HUES6 (cell line): ENCODE measurements at regions not wholly inside any gene's neighbourhood (a gene's known extent, or its start where the extent isn't known, plus 50 kb on each side); places are given as distances from the start of the nearest gene placed in this dataset.

ENCODE experiments used
- H3K27ac ChIP-seq: 2 replicates; pipeline ENCODE4 v1.7.0; 2013; ENCODE audit warnings: low read depth, mild to moderate bottlenecking, low read length, inconsistent platforms
- H3K27me3 ChIP-seq: 2 replicates; pipeline ENCODE4 v1.6.1; 2013; ENCODE audit warnings: low read length; ENCODE audit not compliant: control insufficient read depth, insufficient read depth
- H3K36me3 ChIP-seq: 2 replicates; pipeline ENCODE4 v1.6.1; 2013; ENCODE audit warnings: low read length; ENCODE audit not compliant: control insufficient read depth, insufficient read depth
- H3K4me1 ChIP-seq: 2 replicates; pipeline ENCODE4 v1.6.1; 2013; ENCODE audit warnings: low read length; ENCODE audit not compliant: control insufficient read depth, insufficient read depth
- H3K4me3 ChIP-seq: 2 replicates; pipeline ENCODE4 v1.5.1; 2013; ENCODE audit warnings: low read depth, low read length
- H3K9ac ChIP-seq: one replicate; pipeline ENCODE4 v1.6.1; 2013; ENCODE audit warnings: mild to moderate bottlenecking, low read length
- H3K9me3 ChIP-seq: 2 replicates; pipeline ENCODE4 v1.6.1; 2013; ENCODE audit warnings: low read depth, low read length; ENCODE audit not compliant: control insufficient read depth, insufficient read depth

DNA sequence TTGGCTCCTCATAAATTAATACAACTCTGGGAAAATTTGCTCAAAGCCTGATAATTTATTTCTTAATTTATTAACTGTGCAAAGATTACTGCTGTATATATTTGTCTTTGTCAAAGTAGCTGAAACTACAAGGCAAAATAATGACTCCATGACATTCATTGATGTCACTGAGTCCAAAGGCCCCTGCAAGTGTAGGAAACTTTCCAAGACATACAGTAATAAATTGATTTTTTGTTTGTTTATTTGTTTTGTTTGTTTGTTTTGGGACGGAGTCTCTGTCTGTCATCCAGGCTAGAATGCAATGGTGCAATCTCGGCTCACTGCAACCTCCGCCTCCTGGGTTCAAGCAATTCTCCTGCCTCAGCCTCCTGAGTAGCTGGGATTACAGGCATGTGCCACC is 96.8 kb upstream of the LPP start:
- Histone ChIP-seq H3K27ac (no peak overlapping the region), H3K36me3 (no peaks in the 10 kb centered on the region), H3K4me1 (peaks cover 25% of the 10 kb centered on the region), H3K4me3 (no peak overlapping the region), H3K9ac (no peak overlapping the region), H3K27me3 (0 out of 2 replicates have a peak, but pooled peaks cover 18% of the 10 kb centered on the region), H3K9me3 (no peaks in the 10 kb centered on the region)

DNA sequence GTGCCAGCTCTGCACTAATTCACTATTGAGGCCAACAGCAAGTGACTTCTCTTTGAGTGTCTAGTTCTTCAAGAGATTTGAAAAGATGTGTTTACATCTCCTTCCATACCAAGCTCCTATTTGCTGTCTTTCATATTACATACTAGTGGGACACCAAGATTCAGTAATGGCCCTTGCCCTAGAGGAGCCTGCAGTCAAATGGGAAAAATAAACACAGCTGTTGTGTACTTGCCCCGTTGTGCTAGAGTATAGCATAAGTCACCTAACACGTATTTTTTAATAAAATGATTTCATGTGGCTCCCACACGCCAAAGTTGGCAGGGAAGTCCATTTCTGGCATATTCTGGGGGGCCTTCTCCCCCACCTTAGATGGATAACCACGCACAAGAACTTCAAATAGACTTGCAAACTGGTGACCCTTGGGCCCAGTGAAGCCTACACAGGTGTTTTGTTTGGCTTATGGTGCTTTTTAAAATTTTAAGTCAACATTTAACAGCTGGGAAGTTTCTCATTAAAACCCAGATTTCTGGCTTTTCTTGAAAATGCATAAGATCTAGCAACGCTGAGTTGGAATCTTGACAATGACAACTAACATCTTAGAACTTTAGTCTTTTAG is 95.3 kb upstream of the LPP start:
- Histone ChIP-seq H3K4me1 (peaks cover 12% of the 10 kb centered on the region; the same call in 1 of the 2 replicates), H3K9ac (no peak overlapping the region), H3K9me3 (no peaks in the 10 kb centered on the region), H3K27me3 (0 out of 2 replicates have a peak, but pooled peaks cover 9% of the 10 kb centered on the region), H3K4me3 (no peak overlapping the region), H3K36me3 (no peaks in the 10 kb centered on the region), H3K27ac (no peak overlapping the region)

DNA sequence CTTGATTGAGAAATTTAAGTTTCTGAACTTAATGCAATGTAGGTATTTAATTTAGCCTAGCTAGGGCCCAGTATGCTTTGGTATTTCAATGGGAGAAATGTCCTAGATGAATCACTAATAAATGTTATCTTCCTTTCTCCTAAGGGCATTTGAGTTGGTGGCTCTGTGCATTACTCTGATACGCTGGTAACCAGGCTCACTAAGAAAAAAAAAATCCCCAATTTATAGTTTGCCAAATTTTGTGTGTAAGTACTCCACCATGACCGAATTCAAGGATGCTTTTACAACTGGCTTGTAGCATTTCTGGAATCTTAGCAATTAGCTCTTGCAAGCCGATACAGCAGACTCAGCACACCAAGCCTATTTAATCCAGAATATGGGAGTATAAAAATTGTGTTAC is 94.6 kb upstream of the LPP start:
- H3K4me1 ChIP-seq, result peaks cover 12% of the 10 kb centered on the region; the same call in 1 of the 2 replicates

DNA sequence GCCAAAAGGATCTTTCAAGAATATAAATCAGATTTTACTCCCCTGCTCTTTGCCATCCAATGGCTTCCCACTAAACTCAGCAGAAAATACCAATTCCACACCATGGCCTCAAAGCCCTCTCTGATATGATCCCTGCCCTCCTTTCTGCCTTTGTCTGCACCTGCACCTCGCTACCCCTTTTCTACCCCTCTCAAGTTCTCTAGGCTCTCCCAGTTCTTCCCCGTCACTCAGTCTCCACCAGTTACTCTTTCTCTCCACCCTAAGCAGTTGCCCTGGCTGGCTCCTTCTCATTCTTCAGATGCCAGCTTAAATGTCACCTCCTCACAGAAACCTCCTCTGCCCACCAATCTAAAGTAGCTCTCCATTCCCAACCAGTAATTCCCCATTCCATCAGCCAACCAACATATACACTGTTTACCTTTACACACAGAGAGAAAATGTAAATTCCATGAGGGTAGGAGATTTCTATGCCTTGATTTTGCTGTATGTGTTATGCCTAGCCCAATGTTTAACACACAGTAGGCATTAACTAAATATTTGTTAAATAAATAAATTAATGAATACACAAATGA is 93.6 kb upstream of the LPP start:
- Histone ChIP-seq H3K4me1 (peaks cover 12% of the 10 kb centered on the region; the same call in 1 of the 2 replicates), H3K9me3 (no peaks in the 10 kb centered on the region), H3K9ac (no peak overlapping the region), H3K36me3 (no peaks in the 10 kb centered on the region), H3K27me3 (no peaks in the 10 kb centered on the region), H3K27ac (no peak overlapping the region), H3K4me3 (no peak overlapping the region)

More for the DNA sequence above, 94.6 kb upstream of the LPP start:
- Histone ChIP-seq H3K27ac (no peak overlapping the region), H3K27me3 (0 out of 2 replicates have a peak, but pooled peaks cover 3% of the 10 kb centered on the region), H3K9ac (no peak overlapping the region), H3K9me3 (no peaks in the 10 kb centered on the region), H3K4me3 (no peak overlapping the region), H3K36me3 (no peaks in the 10 kb centered on the region)

DNA sequence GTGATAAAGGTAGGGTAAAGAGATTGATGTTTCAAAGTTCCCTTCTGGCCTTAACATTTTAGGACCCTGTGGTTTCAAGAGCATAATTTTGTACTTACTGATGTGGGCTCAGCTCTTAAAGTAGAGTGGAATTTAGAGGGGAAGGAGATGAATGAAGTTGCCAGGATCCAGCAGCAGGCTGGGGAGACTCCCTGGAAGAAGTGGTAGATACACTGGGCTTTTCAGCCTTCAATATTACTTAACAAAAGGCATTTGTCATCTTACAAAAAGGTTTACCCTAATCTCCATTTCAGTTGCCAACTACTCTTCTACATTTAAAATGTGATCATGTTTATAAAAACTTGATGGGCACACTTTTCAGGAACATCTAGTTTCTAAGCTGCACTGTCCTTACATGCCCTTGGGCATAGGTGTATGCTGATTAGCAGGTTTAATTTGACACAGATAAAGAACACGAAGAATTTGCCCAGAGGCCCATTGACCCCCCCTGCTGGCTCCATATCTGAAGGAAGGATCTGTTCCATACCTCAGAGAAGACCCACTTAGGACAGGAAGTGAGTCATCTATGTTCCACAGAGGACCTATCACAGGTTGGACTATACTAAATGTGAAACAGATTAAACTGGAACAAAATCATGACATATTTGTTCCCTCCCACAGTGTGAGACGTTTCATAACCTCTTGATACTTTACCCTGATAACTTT is 93.0 kb upstream of the LPP start:
- Histone ChIP-seq H3K27ac (no peak overlapping the region), H3K36me3 (no peaks in the 10 kb centered on the region), H3K27me3 (no peaks in the 10 kb centered on the region), H3K9ac (no peak overlapping the region), H3K4me1 (peaks cover 12% of the 10 kb centered on the region; the same call in 1 of the 2 replicates), H3K9me3 (no peaks in the 10 kb centered on the region), H3K4me3 (no peak overlapping the region)

DNA sequence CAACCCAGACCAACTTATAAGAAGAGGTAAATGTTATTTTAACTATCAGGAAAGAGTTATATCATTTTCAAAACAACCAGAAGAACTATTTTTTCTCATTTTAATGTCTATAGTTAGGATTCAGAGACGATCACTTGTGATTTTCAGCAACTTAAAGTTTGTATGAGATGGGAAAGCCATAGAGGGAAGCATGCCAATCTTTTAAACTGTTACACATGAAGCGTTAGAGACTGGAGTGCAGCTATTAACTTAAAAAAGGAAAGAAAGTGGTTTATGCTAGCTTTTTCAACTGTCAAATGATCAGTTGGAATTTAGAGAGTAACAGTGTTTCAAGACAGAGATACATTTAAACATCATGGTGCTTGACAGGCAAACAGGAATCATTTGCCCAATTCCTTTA is 91.7 kb upstream of the LPP start:
- peaks cover 12% of the 10 kb centered on the region; the same call in 1 of the 2 replicates for H3K4me1 ChIP-seq
- H3K36me3 ChIP-seq, result no peaks in the 10 kb centered on the region
- H3K9me3 ChIP-seq, result no peaks in the 10 kb centered on the region
- no peaks in the 10 kb centered on the region for H3K27me3 ChIP-seq
- H3K9ac ChIP-seq, result no peak overlapping the region
- H3K27ac ChIP-seq, result no peak overlapping the region
- H3K4me3 ChIP-seq, result no peak overlapping the region

DNA sequence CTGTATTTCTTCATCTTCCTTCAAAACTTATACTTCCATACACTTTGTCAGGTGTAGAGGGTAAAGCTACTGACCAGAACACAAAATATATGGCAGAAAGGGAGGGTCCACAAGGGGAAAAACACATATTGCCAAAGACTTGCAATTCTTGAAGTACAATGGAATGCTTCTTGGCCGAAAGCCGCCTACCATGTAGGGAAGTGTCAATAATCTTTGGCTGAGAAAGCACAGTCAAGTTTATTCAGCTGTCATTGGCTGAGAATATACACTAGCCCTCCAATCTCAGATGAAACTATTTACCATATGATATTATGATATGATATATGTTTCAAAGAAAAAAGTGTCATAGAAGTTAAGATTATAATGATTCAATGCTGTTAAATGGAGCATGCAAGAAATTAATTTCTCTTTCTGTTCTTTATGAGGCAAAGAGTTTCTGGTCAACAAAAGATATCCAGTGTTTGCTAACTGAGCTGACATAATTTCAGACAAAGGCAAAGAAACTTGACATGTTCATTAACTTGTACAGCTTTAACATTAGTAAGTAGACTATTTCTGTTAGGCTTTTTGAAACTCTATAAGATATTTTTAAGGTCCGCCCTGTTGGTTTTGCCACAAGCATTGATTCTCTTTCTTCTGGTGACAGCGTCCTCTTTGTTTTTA is 89.0 kb upstream of the LPP start:
- H3K27ac ChIP-seq, result no peak overlapping the region
- no peak overlapping the region for H3K4me3 ChIP-seq
- peaks cover 12% of the 10 kb centered on the region; the same call in 1 of the 2 replicates for H3K4me1 ChIP-seq
- no peaks in the 10 kb centered on the region for H3K36me3 ChIP-seq
- H3K9me3 ChIP-seq, result no peaks in the 10 kb centered on the region
- no peaks in the 10 kb centered on the region for H3K27me3 ChIP-seq
- no peak overlapping the region for H3K9ac ChIP-seq

DNA sequence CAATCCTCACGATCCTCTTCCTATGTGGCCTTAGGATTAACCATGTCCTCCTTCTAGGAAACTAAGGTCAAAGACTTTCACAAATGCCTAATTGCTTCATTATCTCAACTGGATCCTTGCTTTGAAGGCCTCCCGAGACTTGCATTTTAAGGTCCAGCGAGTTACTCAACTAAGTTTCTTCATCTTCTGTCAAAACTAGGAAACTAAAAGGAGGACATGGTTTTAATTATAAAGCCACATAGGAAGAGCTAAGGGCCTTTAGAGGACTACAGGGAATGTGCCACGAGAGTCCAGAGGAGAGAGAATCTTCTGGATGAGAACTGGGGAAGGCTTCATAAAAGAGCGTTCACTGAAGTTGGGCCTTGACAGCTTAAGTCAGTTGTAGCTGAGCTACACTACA is 87.8 kb upstream of the LPP start:
- no peak overlapping the region for H3K27ac ChIP-seq
- H3K4me3 ChIP-seq, result no peak overlapping the region
- H3K9ac ChIP-seq, result no peak overlapping the region
- H3K27me3 ChIP-seq, result no peaks in the 10 kb centered on the region
- H3K36me3 ChIP-seq, result no peaks in the 10 kb centered on the region
- 0 out of 2 replicates have a peak, but pooled peaks cover 4% of the 10 kb centered on the region for H3K4me1 ChIP-seq
- H3K9me3 ChIP-seq, result no peaks in the 10 kb centered on the region

DNA sequence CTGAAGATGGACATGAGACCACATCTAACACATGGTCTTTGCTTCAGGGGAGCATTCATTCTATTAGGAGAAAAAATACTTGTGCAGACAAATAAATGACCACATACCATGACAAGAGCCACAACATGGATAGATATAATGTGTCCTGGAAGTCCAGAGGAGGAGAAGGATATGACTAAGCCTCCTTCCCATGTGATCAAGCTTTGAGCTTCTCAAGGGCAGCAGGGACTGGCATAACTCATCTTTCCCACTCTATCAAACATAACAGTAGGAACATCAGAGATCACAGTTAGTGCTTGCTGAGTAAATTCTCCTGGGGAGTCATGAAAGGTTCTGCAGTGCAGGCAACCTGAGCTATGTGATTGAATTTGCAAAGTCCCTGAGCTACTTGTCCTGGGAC is 86.0 kb upstream of the LPP start:
- Histone ChIP-seq H3K27me3 (no peaks in the 10 kb centered on the region), H3K9me3 (no peaks in the 10 kb centered on the region), H3K4me3 (no peak overlapping the region), H3K36me3 (no peaks in the 10 kb centered on the region), H3K9ac (no peak overlapping the region), H3K4me1 (no peaks in the 10 kb centered on the region), H3K27ac (no peak overlapping the region)

DNA sequence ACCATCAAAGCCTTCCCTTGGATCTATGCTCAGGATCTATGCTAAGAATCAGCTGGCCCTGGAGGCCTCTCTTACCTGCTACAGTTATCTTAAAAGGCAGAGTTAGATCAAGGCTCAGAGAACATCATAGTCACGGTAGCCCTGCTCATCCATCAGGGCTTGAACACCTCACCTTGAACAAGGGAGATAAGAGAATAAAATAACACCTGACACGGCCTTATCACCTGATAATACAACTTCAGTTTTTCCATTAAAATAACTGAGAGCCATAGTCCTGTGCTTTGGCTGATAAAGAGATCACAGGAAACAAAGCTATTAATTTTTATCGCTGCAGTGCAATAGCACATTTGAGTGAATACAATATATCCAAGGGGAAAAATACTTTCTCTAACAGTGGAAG is 85.6 kb upstream of the LPP start:
- H3K36me3 ChIP-seq, result no peaks in the 10 kb centered on the region
- H3K27me3 ChIP-seq, result no peaks in the 10 kb centered on the region
- H3K9ac ChIP-seq, result no peak overlapping the region
- no peaks in the 10 kb centered on the region for H3K9me3 ChIP-seq
- no peak overlapping the region for H3K27ac ChIP-seq
- H3K4me3 ChIP-seq, result no peak overlapping the region
- no peaks in the 10 kb centered on the region for H3K4me1 ChIP-seq

DNA sequence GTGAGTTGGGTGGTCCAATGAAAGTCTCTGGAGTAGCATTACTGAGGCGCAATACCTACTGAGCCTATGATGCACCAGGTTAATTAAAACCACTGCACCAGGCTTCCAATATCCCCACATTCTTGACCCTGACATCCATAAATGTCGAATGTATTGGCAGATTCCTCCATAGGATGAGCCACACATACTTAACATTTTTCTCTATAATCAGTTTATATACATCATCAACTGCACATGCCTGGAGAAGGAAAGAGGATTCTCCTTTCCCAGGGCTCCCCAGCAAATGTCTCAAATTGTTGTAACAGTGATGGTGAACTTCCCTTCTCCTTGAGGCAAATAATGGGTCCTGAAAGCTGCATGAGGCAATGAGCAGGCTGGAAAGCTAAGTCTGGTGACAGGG is 82.3 kb upstream of the LPP start:
- no peak overlapping the region for H3K27ac ChIP-seq
- H3K9me3 ChIP-seq, result no peaks in the 10 kb centered on the region
- no peak overlapping the region for H3K4me3 ChIP-seq
- no peaks in the 10 kb centered on the region for H3K4me1 ChIP-seq
- no peaks in the 10 kb centered on the region for H3K27me3 ChIP-seq
- H3K36me3 ChIP-seq, result no peaks in the 10 kb centered on the region
- no peak overlapping the region for H3K9ac ChIP-seq
